Osteoblast (primary cell): ENCODE measurements at regions not wholly inside any gene's neighbourhood (a gene's known extent, or its start where the extent isn't known, plus 50 kb on each side); places are given as distances from the start of the nearest gene placed in this dataset.

Source experiments
- DNase-seq: peaks from one replicate; pipeline ENCODE4 v3.0.0; 2011; ENCODE audit warnings: low spot score, mixed read lengths; ENCODE audit not compliant: insufficient read length; ENCODE audit errors: missing footprints
- H2AFZ ChIP-seq: 2 replicates; pipeline ENCODE4 v1.6.0; 2011; ENCODE audit warnings: mild to moderate bottlenecking, low read length
- H3K27ac ChIP-seq: 2 replicates; pipeline ENCODE4 v1.5.1; 2011; ENCODE audit warnings: mild to moderate bottlenecking, low read depth, low read length, moderate library complexity
- H3K27me3 ChIP-seq: 2 replicates; pipeline ENCODE4 v1.6.0; 2012; ENCODE audit warnings: mild to moderate bottlenecking, control low read depth, inconsistent platforms, low read length, moderate library complexity; ENCODE audit not compliant: insufficient read depth
- H3K36me3 ChIP-seq: 2 replicates; pipeline ENCODE4 v1.5.1; 2011; ENCODE audit warnings: mild to moderate bottlenecking, low read length, control low read depth, moderate library complexity; ENCODE audit not compliant: insufficient read depth
- H3K4me1 ChIP-seq: 2 replicates; pipeline ENCODE4 v1.5.1; 2011; ENCODE audit warnings: mild to moderate bottlenecking, low read length, control low read depth, moderate library complexity; ENCODE audit not compliant: insufficient read depth
- H3K4me2 ChIP-seq: 2 replicates; pipeline ENCODE4 v1.6.0; 2011; ENCODE audit warnings: mild to moderate bottlenecking, low read length; ENCODE audit not compliant: insufficient read depth
- H3K4me3 ChIP-seq: fragments of 200-600 bp; sonication (generic); 3 replicates; pipeline ENCODE4 v1.5.1; 2012; ENCODE audit warnings: mild to moderate bottlenecking, low read length, inconsistent platforms; ENCODE audit not compliant: insufficient read depth
- H3K79me2 ChIP-seq: 2 replicates; pipeline ENCODE4 v1.6.0; 2012; ENCODE audit warnings: mild to moderate bottlenecking, low read length, control low read depth, inconsistent platforms; ENCODE audit not compliant: insufficient read depth
- H3K9me3 ChIP-seq: 2 replicates; pipeline ENCODE4 v1.5.1; 2011; ENCODE audit warnings: low read depth, low read length, control low read depth
- H4K20me1 ChIP-seq: 2 replicates; pipeline ENCODE4 v1.6.0; 2012; ENCODE audit warnings: mild to moderate bottlenecking, low read length, control low read depth; ENCODE audit not compliant: insufficient read depth
- TF ChIP-seq, protein P1 (sequence below): IDR thresholded peaks from 2 replicates; pipeline ENCODE4 v1.5.1; 2011; ENCODE audit warnings: mild to moderate bottlenecking, low read depth, low read length, moderate library complexity; ENCODE audit errors: extremely low read depth

GRCh38 chr22:47592791-47593190 is 830.3 kb downstream of the TBC1D22A start:
- no peak for DNase-seq
- no peaks in the 10 kb centered on the region for H3K36me3 ChIP-seq
- TF ChIP-seq, protein P1, sequence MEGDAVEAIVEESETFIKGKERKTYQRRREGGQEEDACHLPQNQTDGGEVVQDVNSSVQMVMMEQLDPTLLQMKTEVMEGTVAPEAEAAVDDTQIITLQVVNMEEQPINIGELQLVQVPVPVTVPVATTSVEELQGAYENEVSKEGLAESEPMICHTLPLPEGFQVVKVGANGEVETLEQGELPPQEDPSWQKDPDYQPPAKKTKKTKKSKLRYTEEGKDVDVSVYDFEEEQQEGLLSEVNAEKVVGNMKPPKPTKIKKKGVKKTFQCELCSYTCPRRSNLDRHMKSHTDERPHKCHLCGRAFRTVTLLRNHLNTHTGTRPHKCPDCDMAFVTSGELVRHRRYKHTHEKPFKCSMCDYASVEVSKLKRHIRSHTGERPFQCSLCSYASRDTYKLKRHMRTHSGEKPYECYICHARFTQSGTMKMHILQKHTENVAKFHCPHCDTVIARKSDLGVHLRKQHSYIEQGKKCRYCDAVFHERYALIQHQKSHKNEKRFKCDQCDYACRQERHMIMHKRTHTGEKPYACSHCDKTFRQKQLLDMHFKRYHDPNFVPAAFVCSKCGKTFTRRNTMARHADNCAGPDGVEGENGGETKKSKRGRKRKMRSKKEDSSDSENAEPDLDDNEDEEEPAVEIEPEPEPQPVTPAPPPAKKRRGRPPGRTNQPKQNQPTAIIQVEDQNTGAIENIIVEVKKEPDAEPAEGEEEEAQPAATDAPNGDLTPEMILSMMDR: no peak
- no peaks in the 10 kb centered on the region for H3K4me1 ChIP-seq
- no peaks in the 10 kb centered on the region for H4K20me1 ChIP-seq
- H2AFZ ChIP-seq: no peak overlapping the region
- H3K4me3 ChIP-seq: no peak overlapping the region
- H3K4me2 ChIP-seq: no peak overlapping the region
- H3K27me3 ChIP-seq: no peaks in the 10 kb centered on the region
- no peaks in the 10 kb centered on the region for H3K79me2 ChIP-seq
- H3K9me3 ChIP-seq: peaks cover 2% of the 10 kb centered on the region
- H3K27ac ChIP-seq: no peak overlapping the region

DNA sequence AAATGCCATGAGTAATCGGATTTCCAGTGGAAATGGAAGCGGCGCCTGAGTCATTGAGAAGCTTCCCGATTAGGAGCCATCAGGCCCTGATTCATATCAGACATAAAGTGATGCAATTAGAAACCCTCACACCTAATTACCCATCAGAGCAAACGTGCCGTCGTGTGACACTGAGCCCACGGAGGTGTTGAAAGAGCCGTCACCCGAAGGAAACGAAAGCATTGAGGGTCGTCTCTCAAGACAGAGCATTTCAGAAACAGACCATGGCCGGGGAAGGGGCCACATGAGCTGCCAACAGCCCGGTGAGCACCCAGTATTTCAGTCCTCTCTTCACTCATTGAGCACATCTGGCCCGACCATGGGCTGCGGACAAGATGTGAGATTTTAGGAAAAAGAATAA is 829.3 kb downstream of the TBC1D22A start:
- H3K4me3 ChIP-seq: no peak overlapping the region
- no peaks in the 10 kb centered on the region for H3K36me3 ChIP-seq
- H2AFZ ChIP-seq: no peak overlapping the region
- peaks cover 2% of the 10 kb centered on the region for H3K9me3 ChIP-seq
- no peaks in the 10 kb centered on the region for H3K4me1 ChIP-seq
- H3K27ac ChIP-seq: no peak overlapping the region
- H4K20me1 ChIP-seq: no peaks in the 10 kb centered on the region
- no peaks in the 10 kb centered on the region for H3K79me2 ChIP-seq
- H3K4me2 ChIP-seq: no peak overlapping the region
- TF ChIP-seq, protein P1: no peak
- no peak for DNase-seq
- no peaks in the 10 kb centered on the region for H3K27me3 ChIP-seq

GRCh38 chr22:47591016-47591415 is 828.6 kb downstream of the TBC1D22A start:
- Histone ChIP-seq H2AFZ (no peak overlapping the region), H3K79me2 (no peaks in the 10 kb centered on the region), H3K4me1 (no peaks in the 10 kb centered on the region), H3K4me3 (no peak overlapping the region), H3K27ac (no peak overlapping the region), H3K4me2 (no peak overlapping the region), H3K9me3 (peaks cover under 1% of the 10 kb centered on the region), H3K36me3 (no peaks in the 10 kb centered on the region), H4K20me1 (no peaks in the 10 kb centered on the region), H3K27me3 (no peaks in the 10 kb centered on the region)
- DNase-seq: no peak
- TF ChIP-seq, protein P1: no peak

GRCh38 chr22:47589271-47590250 is 827.1 kb downstream of the TBC1D22A start:
- H2AFZ ChIP-seq: no peak overlapping the region
- no peak overlapping the region for H3K27ac ChIP-seq
- no peak for DNase-seq
- H3K9me3 ChIP-seq: no peaks in the 10 kb centered on the region
- no peaks in the 10 kb centered on the region for H4K20me1 ChIP-seq
- no peak overlapping the region for H3K4me2 ChIP-seq
- no peak overlapping the region for H3K4me3 ChIP-seq
- no peaks in the 10 kb centered on the region for H3K4me1 ChIP-seq
- H3K36me3 ChIP-seq: no peaks in the 10 kb centered on the region
- no peaks in the 10 kb centered on the region for H3K79me2 ChIP-seq
- TF ChIP-seq, protein P1: no peak
- no peaks in the 10 kb centered on the region for H3K27me3 ChIP-seq
